ENCODE measurements at regions not wholly inside any gene's neighbourhood (a gene's known extent, or its start where the extent isn't known, plus 50 kb on each side); places are given as distances from the start of the nearest gene placed in this dataset.

- DNase-seq (ENCODE audit: low spot score): no peak
Observed at GRCh38 chr12:71236133-71236660, 78.4 kb upstream of the TSPAN8 start.

GRCh38 chr12:71233083-71233482, 75.3 kb upstream of the TSPAN8 start:
- no peak for DNase-seq (ENCODE audit: low spot score)

- no peak for DNase-seq (ENCODE audit: low spot score)
Observed at GRCh38 chr12:71230542-71230941, 72.7 kb upstream of the TSPAN8 start.

GRCh38 chr12:71223139-71223538, 65.3 kb upstream of the TSPAN8 start:
- no peak for DNase-seq (ENCODE audit: low spot score)

- DNase-seq (ENCODE audit: low spot score): no peak
Observed at GRCh38 chr12:71222436-71222835, 64.6 kb upstream of the TSPAN8 start.

GRCh38 chr12:71220260-71220659, 62.5 kb upstream of the TSPAN8 start:
- no peak for DNase-seq (ENCODE audit: low spot score)

GRCh38 chr12:71219224-71219623, 61.4 kb upstream of the TSPAN8 start:
- no peak for DNase-seq (ENCODE audit: low spot score)

GRCh38 chr12:71218616-71219015, 60.8 kb upstream of the TSPAN8 start:
- DNase-seq (ENCODE audit: low spot score): no peak

GRCh38 chr12:71216725-71217579, 59.2 kb upstream of the TSPAN8 start:
- DNase-seq (ENCODE audit: low spot score): peak; percentile 36

GRCh38 chr12:71214511-71215285, 56.9 kb upstream of the TSPAN8 start:
- DNase-seq (ENCODE audit: low spot score): no peak

GRCh38 chr12:71208053-71208685, 50.4 kb upstream of the TSPAN8 start:
- no peak for DNase-seq (ENCODE audit: low spot score)
